OCI-LY7 (cell line): ENCODE measurements at regions not wholly inside any gene's neighbourhood (a gene's known extent, or its start where the extent isn't known, plus 50 kb on each side); places are given as distances from the start of the nearest gene placed in this dataset.

Experiments
- BruUV-seq: library from RNA; stranded (reverse); fragments of 400-500 nt; replicated peaks from 2 replicates; lab custom pipeline; 2021; lab: Mats Ljungman, UMichigan
- CTCF ChIA-PET: fragments of 300-600 bp; sonication (Branson Sonifier 250); formaldehyde crosslinking; loops from one replicate; lab custom pipeline; 2022; ENCODE audit warnings: antibody characterized with exemption; ENCODE audit not compliant: unreplicated experiment; lab: Charles Lee
- POLR2A ChIA-PET: fragments of 300-600 bp; sonication (Branson Sonifier 250); formaldehyde crosslinking; loops from one replicate; lab custom pipeline; 2022; ENCODE audit warnings: antibody characterized with exemption; lab: Charles Lee
- DNase-seq: peaks from one replicate; pipeline ENCODE4 v3.0.0-alpha.2; 2015; ENCODE audit warnings: low spot score
- H2AFZ ChIP-seq: fragments of 200-600 bp; sonication (generic), shearing (Covaris generic); 2 replicates; pipeline ENCODE4 v1.6.1; 2014; ENCODE audit warnings: mild to moderate bottlenecking, antibody characterized with exemption, low read length, moderate library complexity
- H3K27ac ChIP-seq: fragments of 200-600 bp; sonication (generic); 2 replicates; pipeline ENCODE4 v1.5.1; 2014; ENCODE audit warnings: mixed run types, low read depth, mild to moderate bottlenecking, moderate library complexity, low read length, inconsistent platforms; ENCODE audit not compliant: poor library complexity, severe bottlenecking
- H3K36me3 ChIP-seq: fragments of 200-600 bp; sonication (generic); 2 replicates; pipeline ENCODE4 v1.6.1; 2014; ENCODE audit warnings: mild to moderate bottlenecking, antibody characterized with exemption, low read length, moderate library complexity, mixed read lengths; ENCODE audit not compliant: insufficient read depth
- H3K4me1 ChIP-seq: fragments of 200-600 bp; sonication (generic); 2 replicates; pipeline ENCODE4 v1.5.1; 2014; ENCODE audit warnings: mild to moderate bottlenecking, low read length; ENCODE audit not compliant: insufficient read depth, poor library complexity, severe bottlenecking
- H3K4me2 ChIP-seq: fragments of 200-600 bp; sonication (generic); 2 replicates; pipeline ENCODE4 v1.6.1; 2014; ENCODE audit warnings: mild to moderate bottlenecking, low read length
- H3K4me3 ChIP-seq: fragments of 200-600 bp; sonication (generic); 2 replicates; pipeline ENCODE4 v1.5.1; 2014; ENCODE audit warnings: mild to moderate bottlenecking, low read depth, low read length; ENCODE audit not compliant: poor library complexity, severe bottlenecking
- H3K79me2 ChIP-seq: fragments of 200-600 bp; sonication (generic); 2 replicates; pipeline ENCODE4 v1.6.1; 2016; ENCODE audit warnings: low read depth, mild to moderate bottlenecking, low read length, moderate library complexity, mixed read lengths; ENCODE audit not compliant: insufficient read depth
- H3K9me2 ChIP-seq: fragments of 200-600 bp; sonication (generic); 2 replicates; pipeline ENCODE4 v1.6.1; 2016; ENCODE audit warnings: mild to moderate bottlenecking, low read length, mixed read lengths; ENCODE audit not compliant: insufficient read depth
- H3K9me3 ChIP-seq: fragments of 200-600 bp; sonication (generic); 2 replicates; pipeline ENCODE4 v1.6.1; 2014; ENCODE audit warnings: mild to moderate bottlenecking, mixed run types, low read length, mixed read lengths
- H4K20me1 ChIP-seq: fragments of 200-600 bp; sonication (generic); 2 replicates; pipeline ENCODE4 v1.6.1; 2014; ENCODE audit warnings: mild to moderate bottlenecking, antibody characterized with exemption, low read length, moderate library complexity, mixed read lengths; ENCODE audit not compliant: insufficient read depth
- CTCF ChIP-seq: fragments of 200-600 bp; sonication (generic); conservative IDR thresholded peaks from 2 replicates; pipeline ENCODE4 v1.5.1; 2014; ENCODE audit warnings: mild to moderate bottlenecking, antibody characterized with exemption, low read length, moderate library complexity, mixed read lengths
- EZH2phosphoT487 ChIP-seq: fragments of 200-600 bp; sonication (generic); IDR thresholded peaks from 2 replicates; pipeline ENCODE4 v1.6.1; 2018; ENCODE audit warnings: low read depth, borderline replicate concordance, mild to moderate bottlenecking, mixed run types, antibody characterized with exemption, low read length, moderate library complexity, mixed read lengths
- intact Hi-C: fragments of 100-400 bp; cut with micrococcal nuclease; formaldehyde crosslinking; loops from one replicate; pipeline ENCODE4 v1.10.0; 2022; ENCODE audit not compliant: unreplicated experiment

- Histone ChIP-seq H3K9me3 (no peaks in the 10 kb centered on the region), H3K4me1 (no peaks in the 10 kb centered on the region), H2AFZ (no peak overlapping the region), H3K9me2 (no peaks in the 10 kb centered on the region), H3K36me3 (no peaks in the 10 kb centered on the region), H4K20me1 (no peaks in the 10 kb centered on the region), H3K27ac (no peak overlapping the region), H3K4me2 (no peak overlapping the region), H3K79me2 (no peaks in the 10 kb centered on the region), H3K4me3 (no peak overlapping the region)
- no peak for TF ChIP-seq CTCF
- no peak for TF ChIP-seq EZH2phosphoT487
- CTCF ChIA-PET, result no interaction called here
- BruUV-seq, result no TSS peak
- no peak for DNase-seq
- POLR2A ChIA-PET, result no interaction called here
- intact Hi-C loops, result no loop called here
These were observed 312.3 kb downstream of the REEP3 start for GRCh38 chr10:63833411-63834060.

GRCh38 chr10:63836666-63837442 is 315.7 kb downstream of the REEP3 start:
- no peak overlapping the region for H3K27ac ChIP-seq
- no peak for DNase-seq
- no peaks in the 10 kb centered on the region for H4K20me1 ChIP-seq
- H3K36me3 ChIP-seq, result no peaks in the 10 kb centered on the region
- no peak overlapping the region for H3K4me3 ChIP-seq
- H2AFZ ChIP-seq, result no peak overlapping the region
- ChIA-PET CTCF (no interaction called here), POLR2A (interaction anchor here (0.7 kb wide), 1 partner anchor 95 kb away, joined by 4 read pairs; no protein-coding TSS in a partner anchor)
- H3K4me2 ChIP-seq, result no peak overlapping the region
- intact Hi-C loops, result no loop called here
- TF ChIP-seq EZH2phosphoT487, result no peak
- TF ChIP-seq CTCF, result no peak
- no peaks in the 10 kb centered on the region for H3K9me3 ChIP-seq
- H3K4me1 ChIP-seq, result no peaks in the 10 kb centered on the region
- H3K79me2 ChIP-seq, result no peaks in the 10 kb centered on the region
- H3K9me2 ChIP-seq, result no peaks in the 10 kb centered on the region
- no TSS peak for BruUV-seq

- no TSS peak for BruUV-seq
- H4K20me1 ChIP-seq, result no peaks in the 10 kb centered on the region
- no peak overlapping the region for H3K4me3 ChIP-seq
- no peaks in the 10 kb centered on the region for H3K79me2 ChIP-seq
- CTCF ChIA-PET, result no interaction called here
- H2AFZ ChIP-seq, result no peak overlapping the region
- no peaks in the 10 kb centered on the region for H3K4me1 ChIP-seq
- no peak for DNase-seq
- no peaks in the 10 kb centered on the region for H3K9me3 ChIP-seq
- TF ChIP-seq CTCF (no peak), EZH2phosphoT487 (no peak)
- no peaks in the 10 kb centered on the region for H3K9me2 ChIP-seq
- no peak overlapping the region for H3K4me2 ChIP-seq
- POLR2A ChIA-PET, result no interaction called here
- no peak overlapping the region for H3K27ac ChIP-seq
- H3K36me3 ChIP-seq, result no peaks in the 10 kb centered on the region
- intact Hi-C loops, result no loop called here
These were observed 320.6 kb downstream of the REEP3 start for GRCh38 chr10:63841761-63842160.
